LNCaP clone FGC (cell line): ENCODE measurements at regions not wholly inside any gene's neighbourhood (a gene's known extent, or its start where the extent isn't known, plus 50 kb on each side); places are given as distances from the start of the nearest gene placed in this dataset.

ENCODE experiments used
- DNase-seq: peaks from one replicate; pipeline ENCODE4 v3.0.0-alpha.2; 2011; ENCODE audit warnings: low read depth
- H3K4me3 ChIP-seq: 2 replicates; pipeline ENCODE4 v1.5.1; 2011; ENCODE audit warnings: mild to moderate bottlenecking, low read depth, low read length, control low read depth
- TF ChIP-seq, protein P1 (sequence below): IDR thresholded peaks from 2 replicates; pipeline ENCODE4 v1.5.1; 2012; ENCODE audit warnings: mild to moderate bottlenecking; ENCODE audit not compliant: control insufficient read depth, insufficient read depth; ENCODE audit errors: extremely low read depth

DNA sequence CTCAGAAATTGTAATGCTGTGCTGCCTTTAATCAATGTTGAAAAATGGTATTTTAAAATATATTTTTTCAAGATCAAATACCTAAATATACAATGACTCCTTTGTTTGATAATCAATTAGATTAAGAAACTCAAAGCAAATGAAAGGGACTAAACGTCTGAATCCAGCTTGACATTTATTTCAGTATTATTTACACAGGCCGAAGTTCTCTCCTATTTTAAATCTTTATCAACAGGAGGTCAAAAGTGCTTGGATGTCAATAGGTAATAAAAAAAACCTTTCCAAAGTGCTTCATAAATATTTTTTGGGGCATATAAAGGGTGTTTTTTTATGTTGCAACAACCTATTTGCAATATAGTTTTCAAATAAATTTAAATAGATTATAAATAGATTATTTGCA lies 1201.7 kb upstream of the SLC39A10 start:
- TF ChIP-seq, protein P1, sequence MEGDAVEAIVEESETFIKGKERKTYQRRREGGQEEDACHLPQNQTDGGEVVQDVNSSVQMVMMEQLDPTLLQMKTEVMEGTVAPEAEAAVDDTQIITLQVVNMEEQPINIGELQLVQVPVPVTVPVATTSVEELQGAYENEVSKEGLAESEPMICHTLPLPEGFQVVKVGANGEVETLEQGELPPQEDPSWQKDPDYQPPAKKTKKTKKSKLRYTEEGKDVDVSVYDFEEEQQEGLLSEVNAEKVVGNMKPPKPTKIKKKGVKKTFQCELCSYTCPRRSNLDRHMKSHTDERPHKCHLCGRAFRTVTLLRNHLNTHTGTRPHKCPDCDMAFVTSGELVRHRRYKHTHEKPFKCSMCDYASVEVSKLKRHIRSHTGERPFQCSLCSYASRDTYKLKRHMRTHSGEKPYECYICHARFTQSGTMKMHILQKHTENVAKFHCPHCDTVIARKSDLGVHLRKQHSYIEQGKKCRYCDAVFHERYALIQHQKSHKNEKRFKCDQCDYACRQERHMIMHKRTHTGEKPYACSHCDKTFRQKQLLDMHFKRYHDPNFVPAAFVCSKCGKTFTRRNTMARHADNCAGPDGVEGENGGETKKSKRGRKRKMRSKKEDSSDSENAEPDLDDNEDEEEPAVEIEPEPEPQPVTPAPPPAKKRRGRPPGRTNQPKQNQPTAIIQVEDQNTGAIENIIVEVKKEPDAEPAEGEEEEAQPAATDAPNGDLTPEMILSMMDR, result no peak
- no peak overlapping the region for H3K4me3 ChIP-seq
- DNase-seq, result no peak

DNA sequence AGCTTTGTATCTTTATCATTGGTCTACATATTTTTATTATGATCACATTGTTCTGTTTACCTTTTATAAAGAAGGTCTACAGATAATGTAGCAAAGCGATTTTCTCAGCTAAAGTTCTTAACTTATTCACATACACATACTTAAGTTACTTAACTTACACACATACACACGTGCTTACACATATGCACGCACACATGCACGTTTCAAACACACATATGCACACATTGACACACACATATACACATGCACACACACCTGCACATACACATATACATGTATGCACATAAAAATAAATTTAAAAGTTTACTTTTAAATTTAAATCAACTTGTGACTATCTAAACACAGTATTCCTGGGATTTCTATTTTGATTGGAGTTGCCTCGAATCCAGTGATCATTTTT lies 1204.5 kb upstream of the SLC39A10 start:
- TF ChIP-seq, protein P1, result no peak
- H3K4me3 ChIP-seq, result no peak overlapping the region
- no peak for DNase-seq

DNA sequence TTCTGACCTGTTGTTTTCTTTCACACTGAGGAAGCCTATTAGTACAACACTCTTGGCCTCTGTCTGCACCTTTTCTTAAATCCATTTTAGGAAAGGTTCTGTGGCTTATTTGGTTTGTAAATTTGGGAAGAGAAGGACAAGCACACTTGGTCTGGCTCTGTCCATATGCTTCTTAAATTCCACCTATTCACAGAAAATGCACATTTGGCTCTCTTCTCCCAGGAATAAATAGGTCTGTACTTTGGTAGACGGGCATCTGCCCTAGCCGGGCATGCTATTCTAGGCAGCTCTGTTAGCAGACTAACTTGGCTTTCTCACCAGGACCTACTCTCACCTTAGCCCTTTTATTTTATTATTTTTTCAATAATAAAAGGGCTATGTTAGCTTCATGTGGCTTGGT lies 1211.8 kb upstream of the SLC39A10 start:
- DNase-seq, result no peak
- TF ChIP-seq, protein P1, result no peak
- no peak overlapping the region for H3K4me3 ChIP-seq

DNA sequence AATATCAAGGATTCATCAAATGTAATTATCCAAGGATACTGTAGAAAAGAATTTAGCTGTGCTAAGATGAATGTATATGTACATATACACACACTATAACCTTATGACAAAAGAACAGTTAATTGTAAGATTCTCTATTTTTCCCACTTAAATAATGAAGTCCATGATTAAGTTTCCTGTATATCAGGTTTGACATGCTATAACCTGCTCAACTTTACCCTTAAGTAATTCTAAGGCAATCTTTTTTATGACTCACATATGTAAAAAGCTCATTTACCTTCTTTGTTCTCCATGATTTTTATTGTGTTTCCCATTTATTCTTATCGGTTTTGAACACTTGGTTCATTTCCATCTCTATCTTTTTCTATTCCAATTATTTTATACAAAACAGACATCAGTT lies 1213.1 kb upstream of the SLC39A10 start:
- TF ChIP-seq, protein P1, result no peak
- H3K4me3 ChIP-seq, result no peak overlapping the region
- no peak for DNase-seq

DNA sequence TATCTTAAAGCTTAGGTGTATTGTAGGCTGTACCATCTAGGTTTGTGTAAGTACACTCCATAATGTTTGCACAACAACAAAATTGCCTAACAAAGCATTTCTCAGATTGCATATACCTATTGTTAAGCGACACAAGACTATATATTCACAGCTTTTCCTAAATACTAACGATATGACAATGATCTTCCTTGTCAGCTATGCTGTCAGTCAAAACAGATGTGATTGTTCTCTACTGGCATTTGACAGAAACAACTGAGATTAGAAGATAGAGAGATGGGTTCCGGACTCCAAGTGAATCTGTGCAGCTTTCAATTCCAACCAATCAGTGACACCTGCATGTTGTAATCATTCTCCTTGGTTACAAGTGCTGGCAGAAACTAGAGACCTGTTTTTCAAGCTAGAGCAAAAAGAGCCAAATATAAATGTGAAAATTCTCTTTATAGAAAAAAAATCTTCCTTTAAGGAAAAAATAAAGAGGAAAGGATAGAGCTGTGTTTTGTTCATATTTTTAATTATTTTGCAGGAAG lies 1232.3 kb upstream of the SLC39A10 start:
- no peak overlapping the region for H3K4me3 ChIP-seq
- DNase-seq, result peak; percentile 13
- TF ChIP-seq, protein P1, result no peak

DNA sequence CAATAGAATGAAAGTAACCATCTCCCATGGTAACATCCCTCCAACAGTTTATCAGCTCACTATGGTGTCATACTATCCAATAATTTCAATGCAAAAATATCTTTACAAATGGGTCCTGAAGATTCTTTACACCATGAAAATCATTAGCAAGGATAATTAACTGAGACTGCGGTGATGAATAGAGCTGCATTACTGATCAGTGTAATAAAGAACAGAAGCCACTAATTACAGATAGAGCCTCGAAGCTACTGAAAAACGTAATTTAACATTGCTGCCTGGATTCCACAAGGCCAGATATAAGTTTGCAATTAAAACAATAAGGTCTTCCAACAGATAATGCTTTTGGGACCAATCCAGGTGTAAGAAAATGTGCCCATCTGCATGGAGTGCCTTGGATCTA lies 1245.8 kb upstream of the SLC39A10 start:
- TF ChIP-seq, protein P1, result no peak
- no peak for DNase-seq
- H3K4me3 ChIP-seq, result no peak overlapping the region

DNA sequence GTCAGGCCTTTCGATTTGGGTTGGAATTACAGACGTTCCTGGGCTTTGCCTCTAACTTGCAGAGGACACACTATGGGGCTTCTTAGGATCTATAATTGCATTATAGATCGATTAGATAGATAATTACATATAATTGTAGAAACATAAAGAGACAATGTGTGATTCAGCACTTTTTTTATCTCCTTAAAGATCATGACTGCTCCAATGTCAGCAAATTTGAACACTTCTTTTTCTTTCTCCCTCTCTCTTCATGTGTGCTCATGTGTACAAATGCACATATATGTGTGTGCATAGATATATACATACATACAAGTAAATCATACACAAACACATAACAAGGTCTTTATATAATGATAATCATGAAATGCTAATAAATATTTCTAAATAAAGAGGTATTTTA lies 1261.2 kb upstream of the SLC39A10 start:
- DNase-seq, result no peak
- TF ChIP-seq, protein P1, result no peak
- no peak overlapping the region for H3K4me3 ChIP-seq
